A549 (cell line): ENCODE measurements at regions not wholly inside any gene's neighbourhood (a gene's known extent, or its start where the extent isn't known, plus 50 kb on each side); places are given as distances from the start of the nearest gene placed in this dataset.
A peak's percentile ranks its signal among the peaks of the same experiment; 100 is the strongest.

Experiments
- ATAC-seq, 2 experiments: fragments of 200-7000 bp in 1 of 2; fragments of >200 bp in 1 of 2; cut with Nextera tagmentation in 1 of 2; cut with Tn5 transposase in 1 of 2; 3 replicates each; pipeline versions ENCODE4 v1.8.0 to v1.9.1; 2018 to 2020; ENCODE audit warnings: mild to moderate bottlenecking in 1 of 2, moderate library complexity in 1 of 2
- CTCF ChIA-PET: fragments of 300-600 bp; sonication (Branson Sonifier 250); formaldehyde crosslinking; extraction: SDS; loops from one replicate; lab custom pipeline; 2021; ENCODE audit warnings: antibody characterized with exemption, inconsistent platforms; lab: Yijun Ruan, JAX
- POLR2A ChIA-PET: fragments of 350-600 bp; formaldehyde crosslinking; extraction: SDS; loops from one replicate; lab custom pipeline; 2021; ENCODE audit warnings: antibody characterized with exemption, inconsistent platforms; lab: Yijun Ruan, JAX
- DNase-seq, 2 experiments: peaks; one replicate each; pipeline versions ENCODE4 v3.0.0 to v3.0.0-alpha.2; 2011 to 2016; ENCODE audit warnings: low read depth in 1 of 2, low spot score in 1 of 2
- FAIRE-seq: peaks from 2 replicates; lab custom pipeline; 2011; peaks lifted over from hg19 to GRCh38; lab: Jason Lieb, UNC
- H3K27ac ChIP-seq, 2 experiments: fragments of >200 bp; sonication (Bioruptor Twin); formaldehyde crosslinking; 3 replicates each; pipeline ENCODE4 v1.5.1; 2016 to 2017
- H3K4me1 ChIP-seq: fragments of >200 bp; sonication (Bioruptor Twin); formaldehyde crosslinking; 3 replicates; pipeline ENCODE4 v1.6.1; 2016
- H3K4me2 ChIP-seq: fragments of >200 bp; sonication (Bioruptor Twin); formaldehyde crosslinking; 3 replicates; pipeline ENCODE4 v1.6.1; 2016
- H3K4me3 ChIP-seq: fragments of >200 bp; sonication (Bioruptor Twin); formaldehyde crosslinking; 3 replicates; pipeline ENCODE4 v1.5.1; 2016
- H3K9me3 ChIP-seq: fragments of >200 bp; sonication (Bioruptor Twin); formaldehyde crosslinking; 3 replicates; pipeline ENCODE4 v1.6.1; 2016
- ATOH8 ChIP-seq: fragments of 250-450 bp; sonication (Bioruptor Pico); IDR thresholded peaks from 2 replicates; pipeline ENCODE4 v1.5.0; 2020; ENCODE audit warnings: low read depth, mild to moderate bottlenecking, moderate library complexity
- BCL3 ChIP-seq: fragments of >200 bp; sonication (Bioruptor Twin); formaldehyde crosslinking; IDR thresholded peaks from 3 replicates; pipeline ENCODE4 v1.6.1; 2016
- CBX8 ChIP-seq: fragments of 200-600 bp; sonication (generic); IDR thresholded peaks from 2 replicates; pipeline ENCODE4 v1.6.1; 2016
- CEBPB ChIP-seq, 2 experiments: fragments of >200 bp in 1 of 2; sonication (Bioruptor Twin) in 1 of 2; formaldehyde crosslinking in 1 of 2; IDR thresholded peaks; 2 replicates each; pipeline ENCODE4 v1.6.1; 2012 to 2016
- CHD2 ChIP-seq: fragments of 150-350 bp; IDR thresholded peaks from 2 replicates; pipeline ENCODE4 v1.6.1; 2014; ENCODE audit warnings: low read length; ENCODE audit not compliant: partially characterized antibody
- CTCF ChIP-seq: fragments of >200 bp; sonication (Bioruptor Twin); formaldehyde crosslinking; IDR thresholded peaks from 3 replicates; pipeline ENCODE4 v1.5.1; 2016
- EHF ChIP-seq: fragments of 250-450 bp; sonication (Bioruptor Pico); IDR thresholded peaks from 2 replicates; pipeline ENCODE4 v1.5.0; 2020; ENCODE audit warnings: mild to moderate bottlenecking
- EP300 ChIP-seq, 2 experiments: fragments of >200 bp; sonication (Bioruptor Twin); formaldehyde crosslinking; IDR thresholded peaks; 2 replicates in 1 of 2; 3 replicates in 1 of 2; pipeline ENCODE4 v1.6.1; 2016 to 2017
- FOSB ChIP-seq: fragments of 250-450 bp; sonication (Bioruptor Pico); IDR thresholded peaks from 2 replicates; pipeline ENCODE4 v1.5.0; 2020; ENCODE audit warnings: mild to moderate bottlenecking, moderate library complexity
- FOSL2 ChIP-seq, 2 experiments: fragments of 450-650 bp in 1 of 2; fragments of >200 bp in 1 of 2; sonication (Bioruptor Twin) in 1 of 2; formaldehyde crosslinking; IDR thresholded peaks; 2 replicates each; pipeline versions ENCODE4 v1.5.0 to v1.6.1; 2016 to 2020; ENCODE audit warnings: mild to moderate bottlenecking in 1 of 2, moderate library complexity in 1 of 2
- FOXS1 ChIP-seq: fragments of 250-450 bp; sonication (Bioruptor Pico); IDR thresholded peaks from 2 replicates; pipeline ENCODE4 v1.5.0; 2020; ENCODE audit warnings: mild to moderate bottlenecking, moderate library complexity
- GATA3 ChIP-seq: IDR thresholded peaks from 2 replicates; pipeline ENCODE4 v1.6.1; 2012; ENCODE audit warnings: borderline replicate concordance
- HDAC2 ChIP-seq: fragments of 200-600 bp; sonication (generic); IDR thresholded peaks from 2 replicates; pipeline ENCODE4 v1.6.1; 2016
- HES2 ChIP-seq: fragments of >200 bp; sonication (Bioruptor Twin); formaldehyde crosslinking; IDR thresholded peaks from 2 replicates; pipeline ENCODE4 v1.6.1; 2016
- HEYL ChIP-seq: fragments of 250-450 bp; sonication (Bioruptor Pico); IDR thresholded peaks from 2 replicates; pipeline ENCODE4 v1.8.0; 2021; ENCODE audit warnings: mild to moderate bottlenecking, moderate library complexity
- HOXA7 ChIP-seq: fragments of 250-450 bp; sonication (Bioruptor Pico); IDR thresholded peaks from 2 replicates; pipeline ENCODE4 v1.5.0; 2020; ENCODE audit warnings: mild to moderate bottlenecking, moderate library complexity
- HOXB13 ChIP-seq: fragments of 250-450 bp; sonication (Bioruptor Pico); IDR thresholded peaks from 2 replicates; pipeline ENCODE4 v1.5.0; 2020; ENCODE audit warnings: low read depth, mild to moderate bottlenecking, moderate library complexity
- JUN ChIP-seq, 2 experiments: fragments of >200 bp; sonication (Bioruptor Twin); formaldehyde crosslinking; IDR thresholded peaks; 2 replicates in 1 of 2; 3 replicates in 1 of 2; pipeline ENCODE4 v1.6.1; 2016 to 2017
- KDM1A ChIP-seq: fragments of 200-600 bp; sonication (generic); IDR thresholded peaks from 2 replicates; pipeline ENCODE4 v1.6.1; 2016; ENCODE audit warnings: low read depth, mild to moderate bottlenecking
- KDM5A ChIP-seq: fragments of 200-600 bp; sonication (generic); IDR thresholded peaks from 2 replicates; pipeline ENCODE4 v1.6.1; 2016; ENCODE audit warnings: antibody characterized with exemption, mild to moderate bottlenecking
- MAFK ChIP-seq: fragments of 450-650 bp; IDR thresholded peaks from 2 replicates; pipeline ENCODE4 v1.6.1; 2014; ENCODE audit not compliant: partially characterized antibody
- MAX ChIP-seq: IDR thresholded peaks from 2 replicates; pipeline ENCODE4 v1.6.1; 2012
- NPAS2 ChIP-seq: fragments of 250-450 bp; sonication (Bioruptor Pico); IDR thresholded peaks from 2 replicates; pipeline ENCODE4 v1.8.0; 2022; ENCODE audit warnings: mild to moderate bottlenecking, moderate library complexity, borderline replicate concordance
- NR3C1 ChIP-seq: fragments of >200 bp; sonication (Bioruptor Twin); formaldehyde crosslinking; IDR thresholded peaks from 3 replicates; pipeline ENCODE4 v1.6.1; 2017
- PHF8 ChIP-seq: fragments of 200-600 bp; sonication (generic); IDR thresholded peaks from 2 replicates; pipeline ENCODE4 v1.6.1; 2016; ENCODE audit warnings: low read depth, mild to moderate bottlenecking, antibody characterized with exemption, moderate library complexity, borderline replicate concordance
- POLR2AphosphoS2 ChIP-seq: conservative IDR thresholded peaks from 2 replicates; pipeline ENCODE4 v1.6.1; 2012; ENCODE audit warnings: low read length, improper control_type of control experiment, inconsistent platforms
- RAD21 ChIP-seq, 2 experiments: fragments of >200 bp in 1 of 2; sonication (Bioruptor Twin) in 1 of 2; formaldehyde crosslinking in 1 of 2; IDR thresholded peaks in 1 of 2; conservative IDR thresholded peaks in 1 of 2; 2 replicates in 1 of 2; 3 replicates in 1 of 2; pipeline ENCODE4 v1.6.1; 2012 to 2018; ENCODE audit warnings: inconsistent platforms in 1 of 2
- TP53 ChIP-seq: fragments of 250-450 bp; sonication (Bioruptor Pico); IDR thresholded peaks from 2 replicates; pipeline ENCODE4 v1.5.0; 2021; ENCODE audit warnings: mild to moderate bottlenecking, moderate library complexity
- USF2 ChIP-seq: fragments of 450-650 bp; IDR thresholded peaks from 2 replicates; pipeline ENCODE4 v1.6.1; 2014; ENCODE audit warnings: antibody characterized with exemption
- ZC3H11A ChIP-seq: fragments of 450-650 bp; IDR thresholded peaks from 2 replicates; pipeline ENCODE4 v1.6.1; 2014; ENCODE audit warnings: antibody characterized with exemption, mild to moderate bottlenecking
- ZFP36 ChIP-seq: fragments of 450-650 bp; IDR thresholded peaks from 2 replicates; pipeline ENCODE4 v1.6.1; 2014; ENCODE audit warnings: borderline replicate concordance; ENCODE audit not compliant: partially characterized antibody
- ZSCAN20 ChIP-seq: fragments of 250-450 bp; sonication (Bioruptor Pico); IDR thresholded peaks from 2 replicates; pipeline ENCODE4 v1.8.0; 2022; ENCODE audit warnings: mild to moderate bottlenecking, moderate library complexity
- WGBS: methylation state at CpG from one replicate; pipeline ENCODE4 v1.1.6; 2017; ENCODE audit errors: missing lambda C conversion rate; 5-methylcytosine and 5-hydroxymethylcytosine counted together

GRCh38 chr5:167755420-167755819 lies 536.0 kb upstream of the WWC1 start:
- H3K4me2 ChIP-seq = no peak overlapping the region
- ChIA-PET POLR2A (no interaction called here), CTCF (interaction anchor here (1.3 to 1.5 kb wide), 2 partner anchors 9 to 15 kb away, joined by 3 to 4 read pairs; no protein-coding TSS in a partner anchor)
- H3K27ac ChIP-seq = peak overlapping the region in 1 of 2 experiments; percentile 26; a peak in 1 of 6 replicates
- WGBS = 26% methylated on average over 2 of the region's 2 CpGs
- FAIRE-seq = no peak
- DNase-seq = no peak
- ATAC-seq = no peak
- peaks cover 24% of the 10 kb centered on the region for H3K4me1 ChIP-seq
- H3K9me3 ChIP-seq = no peaks in the 10 kb centered on the region
- TF ChIP-seq PHF8 (no peak), POLR2AphosphoS2 (no peak), EP300 (IDR thresholded peaks at IDR 0.05) (no peak), ATOH8 (CRISPR knock-in tag) (no peak), USF2 (no peak), HOXA7 (CRISPR knock-in tag) (no peak), ZSCAN20 (CRISPR knock-in tag) (no peak), NPAS2 (CRISPR knock-in tag) (no peak), KDM1A (no peak), HOXB13 (no peak), FOSB (CRISPR knock-in tag) (no peak), ZC3H11A (no peak), HDAC2 (no peak), KDM5A (no peak), BCL3 (no peak), FOSL2 (IDR thresholded peaks at IDR 0.05) (no peak), FOSL2 (CRISPR knock-in tag; IDR thresholded peaks at IDR 0.05) (no peak), CBX8 (no peak), ZFP36 (no peak)
- H3K4me3 ChIP-seq = no peak overlapping the region

- ATAC-seq = peak; percentile 90 to 96
- 19% methylated on average over 2 of the region's 2 CpGs for WGBS
- ChIA-PET POLR2A (no interaction called here), CTCF (interaction anchor here (0.7 to 1.5 kb wide), 4 partner anchors 13 to 36 kb away, joined by 3 to 6 read pairs (median 4); no protein-coding TSS in a partner anchor)
- H3K4me3 ChIP-seq = no peak overlapping the region
- peak; percentile 18 for FAIRE-seq
- H3K27ac ChIP-seq = peak overlapping the region; percentile 59 to 73
- peaks cover 22% of the 10 kb centered on the region for H3K4me1 ChIP-seq
- peak; percentile 9 to 67 for DNase-seq
- peak overlapping the region; percentile 32 for H3K4me2 ChIP-seq
- no peaks in the 10 kb centered on the region for H3K9me3 ChIP-seq
- TF ChIP-seq CTCF = no peak
- no peak; a peak in 2 of 5 replicates for TF ChIP-seq RAD21 (conservative IDR thresholded peaks at IDR 0.05 in 1 of 2, IDR thresholded peaks at IDR 0.05 in 1 of 2)
- no peak for TF ChIP-seq HOXB13
- TF ChIP-seq HES2 = peak; percentile 32; the same call in 1 of the 2 replicates
- TF ChIP-seq TP53 (CRISPR knock-in tag) = no peak
- TF ChIP-seq FOSL2 (IDR thresholded peaks at IDR 0.05) = peak; percentile 65; the same call in 1 of the 2 replicates
- TF ChIP-seq FOSL2 (CRISPR knock-in tag; IDR thresholded peaks at IDR 0.05) = peak; percentile 62
- peak; percentile 82 to 84; a peak in 3 of 5 replicates for TF ChIP-seq EP300 (IDR thresholded peaks at IDR 0.05)
- no peak for TF ChIP-seq POLR2AphosphoS2
- TF ChIP-seq KDM5A = no peak
- TF ChIP-seq NR3C1 = no peak
- no peak for TF ChIP-seq CBX8
- peak; percentile 44; the same call in 1 of the 2 replicates for TF ChIP-seq GATA3
- peak; percentile 82; a peak in 4 of 5 replicates for TF ChIP-seq JUN (IDR thresholded peaks at IDR 0.05)
- TF ChIP-seq CHD2 = no peak
- TF ChIP-seq MAX = no peak
- no peak for TF ChIP-seq FOXS1 (CRISPR knock-in tag)
- TF ChIP-seq HOXA7 (CRISPR knock-in tag) = no peak
- TF ChIP-seq EHF (CRISPR knock-in tag) = no peak
- peak; percentile 57; a peak in 3 of 4 replicates for TF ChIP-seq CEBPB (IDR thresholded peaks at IDR 0.05)
- no peak for TF ChIP-seq MAFK
- TF ChIP-seq ZSCAN20 (CRISPR knock-in tag) = no peak
- TF ChIP-seq HEYL (CRISPR knock-in tag) = no peak
Measured at GRCh38 chr5:167759057-167759821, 532.2 kb upstream of the WWC1 start.
